HG03378 (cell line): ENCODE measurements at regions not wholly inside any gene's neighbourhood (a gene's known extent, or its start where the extent isn't known, plus 50 kb on each side); places are given as distances from the start of the nearest gene placed in this dataset.
A peak's percentile ranks its signal among the peaks of the same experiment; 100 is the strongest.

ENCODE experiments used
- ATAC-seq: cut with Tn5 transposase; IDR thresholded peaks from one replicate; pipeline ENCODE4 v1.9.1; 2021; ENCODE audit warnings: mild to moderate bottlenecking, moderate library complexity; ENCODE audit not compliant: unreplicated experiment

- ATAC-seq, result no peak
These were observed 339.2 kb upstream of the DCBLD2 start for GRCh38 chr3:99240700-99241099.

GRCh38 chr3:99236576-99236975, 335.1 kb upstream of the DCBLD2 start:
- no peak for ATAC-seq

GRCh38 chr3:99232696-99233095, 331.2 kb upstream of the DCBLD2 start:
- no peak for ATAC-seq

GRCh38 chr3:99218468-99218867, 317.0 kb upstream of the DCBLD2 start:
- ATAC-seq, result no peak

GRCh38 chr3:99212969-99213368, 311.5 kb upstream of the DCBLD2 start:
- no peak for ATAC-seq

GRCh38 chr3:99211309-99211708, 309.8 kb upstream of the DCBLD2 start:
- ATAC-seq, result no peak

GRCh38 chr3:99199021-99199420, 297.5 kb upstream of the DCBLD2 start:
- no peak for ATAC-seq

GRCh38 chr3:99191186-99191585, 289.7 kb upstream of the DCBLD2 start:
- no peak for ATAC-seq

GRCh38 chr3:99188936-99189335, 287.4 kb upstream of the DCBLD2 start:
- no peak for ATAC-seq

GRCh38 chr3:99186016-99186415, 284.5 kb upstream of the DCBLD2 start:
- ATAC-seq, result no peak

- ATAC-seq, result no peak
These were observed 274.9 kb upstream of the DCBLD2 start for GRCh38 chr3:99176169-99176964.

- no peak for ATAC-seq
These were observed 273.8 kb upstream of the DCBLD2 start for GRCh38 chr3:99175276-99175812.

GRCh38 chr3:99172736-99173657, 271.5 kb upstream of the DCBLD2 start:
- peak; percentile 75 for ATAC-seq

- ATAC-seq, result no peak
These were observed 270.3 kb upstream of the DCBLD2 start for GRCh38 chr3:99171800-99172199.

GRCh38 chr3:99170867-99171517, 269.5 kb upstream of the DCBLD2 start:
- ATAC-seq, result no peak

- no peak for ATAC-seq
These were observed 265.6 kb upstream of the DCBLD2 start for GRCh38 chr3:99167071-99167470.

GRCh38 chr3:99163314-99163713, 261.8 kb upstream of the DCBLD2 start:
- ATAC-seq, result no peak

GRCh38 chr3:99159220-99159762, 257.8 kb upstream of the DCBLD2 start:
- no peak for ATAC-seq

GRCh38 chr3:99145031-99145430, 243.5 kb upstream of the DCBLD2 start:
- no peak for ATAC-seq

- ATAC-seq, result no peak
These were observed 242.0 kb upstream of the DCBLD2 start for GRCh38 chr3:99143493-99143892.

- ATAC-seq, result no peak
These were observed 233.5 kb upstream of the DCBLD2 start for GRCh38 chr3:99134986-99135385.
